ENCODE measurements at regions not wholly inside any gene's neighbourhood (a gene's known extent, or its start where the extent isn't known, plus 50 kb on each side); places are given as distances from the start of the nearest gene placed in this dataset.

DNA sequence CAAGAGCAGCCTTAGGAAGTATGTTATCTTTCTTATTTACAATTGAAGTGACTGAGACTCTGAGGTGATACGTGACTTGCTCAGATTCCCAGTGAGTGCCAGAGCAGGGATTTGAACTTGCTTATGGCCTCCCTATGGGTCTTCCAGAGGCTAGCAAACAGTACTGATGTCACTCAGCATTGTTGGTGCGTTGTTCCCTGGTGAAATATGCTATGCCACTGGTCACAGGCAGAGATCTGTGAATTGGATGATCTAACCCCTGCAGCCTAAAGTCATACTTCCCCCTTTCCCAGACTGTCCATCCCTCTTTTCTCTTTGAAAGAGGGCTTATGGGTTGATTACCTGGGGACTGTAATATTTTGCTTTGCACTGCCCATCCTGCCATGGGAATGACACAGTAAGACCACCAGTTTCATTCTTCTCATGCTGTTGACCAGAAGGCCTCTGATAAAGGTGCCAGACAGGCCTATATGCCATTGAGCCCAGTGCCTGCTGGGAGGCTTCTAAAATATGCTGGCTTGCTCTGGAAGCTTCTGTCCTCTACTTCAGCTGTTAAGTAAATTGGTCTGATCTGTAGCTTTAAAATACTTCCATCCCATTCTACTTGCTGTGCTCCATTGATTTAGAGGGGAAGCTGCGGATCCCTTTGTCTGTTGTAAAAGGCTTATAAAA lies 152.2 kb upstream of the E2F8 start (continued):
- TF ChIP-seq ZNF462 (CRISPR knock-in tag; IDR thresholded peaks at IDR 0.05), result no peak

DNA sequence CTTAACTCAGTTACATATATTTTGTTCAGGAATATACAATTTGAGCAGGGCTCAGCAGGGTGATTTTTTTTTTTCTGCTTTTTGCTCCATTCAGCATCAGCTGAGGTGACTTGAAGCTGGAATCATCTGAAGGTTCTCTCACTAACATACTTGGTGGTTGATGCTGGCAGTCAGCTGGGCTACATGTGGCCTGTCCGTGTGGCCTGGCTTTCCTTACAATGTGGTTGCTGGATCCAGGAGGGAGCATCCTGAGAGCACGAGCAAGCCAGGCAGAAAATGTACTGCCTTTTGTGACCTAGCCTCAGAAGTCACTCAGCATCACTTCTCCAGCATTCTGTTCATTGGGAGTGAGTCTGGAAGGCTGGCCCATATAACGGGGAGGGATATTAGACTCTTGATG lies 151.6 kb upstream of the E2F8 start:
- Mint-ChIP-seq H3K4me1 (peaks cover 14% of the 10 kb centered on the region; the same call in 2 of the 3 replicates), H3K36me3 (ENCODE audit: low read depth) (no peaks in the 10 kb centered on the region), H3K27me3 (ENCODE audit: insufficient read depth, low read depth, poor library complexity) (peaks cover 2% of the 10 kb centered on the region), H3K27ac (no peak overlapping the region), H3K4me3 (no peak overlapping the region), H3K9me3 (peaks cover 5% of the 10 kb centered on the region; the same call in 1 of the 3 replicates)
- H3K4me3 ChIP-seq, result no peak overlapping the region
- H3K4me1 ChIP-seq (ENCODE audit: insufficient read depth), result no peaks in the 10 kb centered on the region
- no peaks in the 10 kb centered on the region for H3K27me3 ChIP-seq (ENCODE audit: insufficient read depth)
- H4K20me1 ChIP-seq (replicated peaks; ENCODE audit: insufficient read depth), result no peaks in the 10 kb centered on the region
- H2AFZ ChIP-seq, result no peak overlapping the region
- H3K4me2 ChIP-seq, result no peak overlapping the region
- H3K9me2 ChIP-seq (ENCODE audit: insufficient read depth), result peaks cover 11% of the 10 kb centered on the region; the same call in 1 of the 2 replicates
- DNase-seq (ENCODE audit: low spot score), result no peak
- H3K79me2 ChIP-seq (replicated peaks; ENCODE audit: insufficient read depth), result no peaks in the 10 kb centered on the region
- no peak overlapping the region for H3K27ac ChIP-seq (ENCODE audit: low read depth)
- H3K36me3 ChIP-seq (ENCODE audit: insufficient read depth), result no peaks in the 10 kb centered on the region
- ATAC-seq, result no peak
- no peaks in the 10 kb centered on the region for H3F3A ChIP-seq (replicated peaks; ENCODE audit: low read depth)
- TF ChIP-seq STAT1 (IDR thresholded peaks at IDR 0.05; ENCODE audit: unreplicated experiment) (no peak), CREB1 (CRISPR knock-in tag; IDR thresholded peaks at IDR 0.05; ENCODE audit: low read depth) (no peak), EZH2phosphoT487 (IDR thresholded peaks at IDR 0.05; ENCODE audit: unreplicated experiment) (no peak), REST (IDR thresholded peaks at IDR 0.05; ENCODE audit: unreplicated experiment) (no peak), POLR2AphosphoS5 (IDR thresholded peaks at IDR 0.05; ENCODE audit: low read depth) (no peak), NANOG (IDR thresholded peaks at IDR 0.05; ENCODE audit: borderline replicate concordance) (no peak), ZNF331 (CRISPR knock-in tag; IDR thresholded peaks at IDR 0.05; ENCODE audit: low read depth) (no peak), EZH2 (IDR thresholded peaks at IDR 0.05; ENCODE audit: low read depth, unreplicated experiment) (no peak), JUNB (IDR thresholded peaks at IDR 0.05; ENCODE audit: unreplicated experiment) (no peak)
- TF ChIP-seq, protein P1, sequence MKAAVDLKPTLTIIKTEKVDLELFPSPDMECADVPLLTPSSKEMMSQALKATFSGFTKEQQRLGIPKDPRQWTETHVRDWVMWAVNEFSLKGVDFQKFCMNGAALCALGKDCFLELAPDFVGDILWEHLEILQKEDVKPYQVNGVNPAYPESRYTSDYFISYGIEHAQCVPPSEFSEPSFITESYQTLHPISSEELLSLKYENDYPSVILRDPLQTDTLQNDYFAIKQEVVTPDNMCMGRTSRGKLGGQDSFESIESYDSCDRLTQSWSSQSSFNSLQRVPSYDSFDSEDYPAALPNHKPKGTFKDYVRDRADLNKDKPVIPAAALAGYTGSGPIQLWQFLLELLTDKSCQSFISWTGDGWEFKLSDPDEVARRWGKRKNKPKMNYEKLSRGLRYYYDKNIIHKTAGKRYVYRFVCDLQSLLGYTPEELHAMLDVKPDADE (IDR thresholded peaks at IDR 0.05), result no peak
